G401 (cell line): ENCODE measurements at regions not wholly inside any gene's neighbourhood (a gene's known extent, or its start where the extent isn't known, plus 50 kb on each side); places are given as distances from the start of the nearest gene placed in this dataset.
A peak's percentile ranks its signal among the peaks of the same experiment; 100 is the strongest.

Source experiments
- DNase-seq: peaks from one replicate; pipeline ENCODE4 v3.0.0-alpha.2; 2015; ENCODE audit warnings: low spot score
- in situ Hi-C: cut with HindIII; loops from 2 replicates; pipeline ENCODE4 v1.10.0; 2016; ENCODE audit warnings: low sequenced_read_pairs, mixed read lengths

- no peak for DNase-seq
- in situ Hi-C loops: no loop called here
Measured at GRCh38 chr6:164130585-164130984, 716.1 kb downstream of the QKI start.

GRCh38 chr6:164130151-164130550 lies 715.6 kb downstream of the QKI start:
- in situ Hi-C loops: no loop called here
- DNase-seq: no peak

GRCh38 chr6:164129218-164129617 lies 714.7 kb downstream of the QKI start:
- DNase-seq: no peak
- in situ Hi-C loops: no loop called here

GRCh38 chr6:164128101-164128500 lies 713.6 kb downstream of the QKI start:
- in situ Hi-C loops: no loop called here

GRCh38 chr6:164124986-164125385 lies 710.5 kb downstream of the QKI start:
- no peak for DNase-seq
- in situ Hi-C loops: no loop called here

More at GRCh38 chr6:164128101-164128500, 713.6 kb downstream of the QKI start:
- no peak for DNase-seq

GRCh38 chr6:164124473-164124872 lies 710.0 kb downstream of the QKI start:
- in situ Hi-C loops: no loop called here
- DNase-seq: no peak

- in situ Hi-C loops: no loop called here
- no peak for DNase-seq
Measured at GRCh38 chr6:164122109-164122508, 707.6 kb downstream of the QKI start.

- DNase-seq: no peak
- in situ Hi-C loops: no loop called here
Measured at GRCh38 chr6:164121527-164121926, 707.0 kb downstream of the QKI start.

- in situ Hi-C loops: no loop called here
Measured at GRCh38 chr6:164114651-164115050, 700.1 kb downstream of the QKI start.

GRCh38 chr6:164114051-164114450 lies 699.5 kb downstream of the QKI start:
- no peak for DNase-seq

More at GRCh38 chr6:164114651-164115050, 700.1 kb downstream of the QKI start:
- DNase-seq: peak; percentile 23

GRCh38 chr6:164113637-164114036 lies 699.1 kb downstream of the QKI start:
- in situ Hi-C loops: no loop called here
- no peak for DNase-seq

More at GRCh38 chr6:164114051-164114450, 699.5 kb downstream of the QKI start:
- in situ Hi-C loops: no loop called here

- DNase-seq: no peak
- in situ Hi-C loops: no loop called here
Measured at GRCh38 chr6:164109770-164110140, 695.2 kb downstream of the QKI start.

GRCh38 chr6:164108869-164109769 lies 694.6 kb downstream of the QKI start:
- no peak for DNase-seq
- in situ Hi-C loops: no loop called here

- DNase-seq: no peak
- in situ Hi-C loops: no loop called here
Measured at GRCh38 chr6:164108092-164108491, 693.6 kb downstream of the QKI start.

GRCh38 chr6:164107297-164107995 lies 692.9 kb downstream of the QKI start:
- no peak for DNase-seq
- in situ Hi-C loops: no loop called here

- DNase-seq: no peak
- in situ Hi-C loops: no loop called here
Measured at GRCh38 chr6:164106345-164106769, 691.8 kb downstream of the QKI start.

- in situ Hi-C loops: no loop called here
- DNase-seq: no peak
Measured at GRCh38 chr6:164105705-164106104, 691.2 kb downstream of the QKI start.

- in situ Hi-C loops: no loop called here
Measured at GRCh38 chr6:164104432-164104831, 689.9 kb downstream of the QKI start.

GRCh38 chr6:164102693-164103092 lies 688.2 kb downstream of the QKI start:
- in situ Hi-C loops: no loop called here
- DNase-seq: no peak

More at GRCh38 chr6:164104432-164104831, 689.9 kb downstream of the QKI start:
- DNase-seq: no peak

- in situ Hi-C loops: no loop called here
- no peak for DNase-seq
Measured at GRCh38 chr6:164101859-164102258, 687.3 kb downstream of the QKI start.
